SU-DHL-6 (cell line): ENCODE measurements at regions not wholly inside any gene's neighbourhood (a gene's known extent, or its start where the extent isn't known, plus 50 kb on each side); places are given as distances from the start of the nearest gene placed in this dataset.

ENCODE experiments used
- H2AFZ ChIP-seq: fragments of 200-600 bp; sonication (generic); 2 replicates; pipeline ENCODE4 v1.6.1; 2014; ENCODE audit warnings: low read depth, mild to moderate bottlenecking, moderate library complexity, mixed read lengths, antibody characterized with exemption, low read length; ENCODE audit not compliant: severe bottlenecking
- H3F3A ChIP-seq: fragments of 200-600 bp; shearing (Covaris generic); 2 replicates; pipeline ENCODE4 v1.6.0; 2016; ENCODE audit warnings: antibody characterized with exemption, mild to moderate bottlenecking; ENCODE audit not compliant: insufficient read depth
- H3K27ac ChIP-seq: fragments of 200-600 bp; sonication (generic); 2 replicates; pipeline ENCODE4 v1.5.1; 2016; ENCODE audit warnings: low read depth, mild to moderate bottlenecking, low read length, moderate library complexity, mixed read lengths
- H3K27me3 ChIP-seq: fragments of 200-600 bp; sonication (generic), shearing (Covaris generic); 2 replicates; pipeline ENCODE4 v1.6.0; 2014; ENCODE audit warnings: mild to moderate bottlenecking, low read length
- H3K36me3 ChIP-seq: fragments of 200-600 bp; sonication (generic); 2 replicates; pipeline ENCODE4 v1.6.1; 2014; ENCODE audit warnings: mild to moderate bottlenecking, low read length, mixed read lengths
- H3K4me2 ChIP-seq: fragments of 300-600, 200-600 bp; shearing (Covaris generic), sonication (generic); 2 replicates; pipeline ENCODE4 v1.6.0; 2014; ENCODE audit warnings: low read length, low read depth, mild to moderate bottlenecking; ENCODE audit not compliant: poor library complexity, severe bottlenecking
- H3K4me3 ChIP-seq: fragments of 200-600 bp; sonication (generic); 2 replicates; pipeline ENCODE4 v1.5.1; 2014; ENCODE audit warnings: antibody characterized with exemption, low read length, mild to moderate bottlenecking, mixed read lengths; ENCODE audit not compliant: insufficient read depth, poor library complexity, severe bottlenecking
- H3K79me2 ChIP-seq: fragments of 200-600 bp; sonication (generic); 2 replicates; pipeline ENCODE4 v1.6.1; 2014; ENCODE audit warnings: mild to moderate bottlenecking, low read length, moderate library complexity; ENCODE audit not compliant: insufficient read depth
- H3K9ac ChIP-seq: fragments of 200-600 bp; sonication (generic); 2 replicates; pipeline ENCODE4 v1.7.0; 2014; ENCODE audit warnings: mild to moderate bottlenecking, low read length
- H3K9me2 ChIP-seq: fragments of 200-600 bp; sonication (generic); replicated peaks from 2 replicates; pipeline ENCODE4 v1.6.1; 2014; ENCODE audit warnings: low read length; ENCODE audit not compliant: insufficient read depth
- H3K9me3 ChIP-seq: fragments of 200-600 bp; sonication (generic); 2 replicates; pipeline ENCODE4 v1.6.1; 2014; ENCODE audit warnings: low read length, mixed read lengths; ENCODE audit not compliant: insufficient read depth
- H4K20me1 ChIP-seq: fragments of 200-600 bp; sonication (generic); 2 replicates; pipeline ENCODE4 v1.6.1; 2014; ENCODE audit warnings: low read depth, mild to moderate bottlenecking, antibody characterized with exemption, low read length, moderate library complexity, mixed read lengths
- CTCF ChIP-seq: fragments of 200-600 bp; sonication (generic); IDR thresholded peaks from one replicate; pipeline ENCODE4 v1.5.1; 2017; ENCODE audit warnings: antibody characterized with exemption, mild to moderate bottlenecking, low read length, moderate library complexity; ENCODE audit not compliant: insufficient read depth, poor library complexity, severe bottlenecking
- EZH2phosphoT487 ChIP-seq: fragments of 200-600 bp; sonication (generic), shearing (Covaris generic); conservative IDR thresholded peaks from 2 replicates; pipeline ENCODE4 v1.6.1; 2018; ENCODE audit warnings: mild to moderate bottlenecking, antibody characterized with exemption, low read length, moderate library complexity, mixed read lengths

GRCh38 chr4:11636031-11636430 lies 207.3 kb upstream of the HS3ST1 start:
- Histone ChIP-seq H3K9me3 (no peaks in the 10 kb centered on the region), H3K4me2 (no peak overlapping the region), H2AFZ (no peak overlapping the region), H3K79me2 (no peaks in the 10 kb centered on the region), H3K9me2 (no peaks in the 10 kb centered on the region), H3K27me3 (no peaks in the 10 kb centered on the region), H3K9ac (no peak overlapping the region), H4K20me1 (no peaks in the 10 kb centered on the region), H3K27ac (no peak overlapping the region), H3K36me3 (no peaks in the 10 kb centered on the region), H3F3A (no peaks in the 10 kb centered on the region), H3K4me3 (no peak overlapping the region)
- no peak for TF ChIP-seq CTCF
- no peak for TF ChIP-seq EZH2phosphoT487

DNA sequence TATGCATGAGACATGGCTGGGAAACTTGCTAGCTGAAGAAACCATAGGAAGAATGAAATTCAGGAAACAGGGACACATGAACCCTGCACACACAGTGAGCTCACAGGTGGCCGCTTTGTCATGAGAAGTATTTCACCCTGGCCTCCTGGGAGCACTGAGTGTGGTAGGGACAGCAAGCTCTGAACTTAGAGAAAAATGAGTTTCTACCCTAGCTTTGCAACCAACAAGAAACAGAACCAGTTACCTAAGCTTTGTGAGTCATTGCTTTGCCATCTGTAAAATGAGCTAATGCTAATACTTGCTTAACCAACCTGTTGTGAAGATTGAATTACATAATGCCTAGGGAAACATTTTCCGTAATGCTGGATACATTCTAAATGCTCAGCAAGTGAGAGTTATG lies 206.6 kb upstream of the HS3ST1 start:
- Histone ChIP-seq H3K4me3 (no peak overlapping the region), H3K4me2 (no peak overlapping the region), H3K27ac (no peak overlapping the region), H3K27me3 (no peaks in the 10 kb centered on the region), H4K20me1 (no peaks in the 10 kb centered on the region), H3K79me2 (no peaks in the 10 kb centered on the region), H3F3A (no peaks in the 10 kb centered on the region), H3K9me2 (no peaks in the 10 kb centered on the region), H2AFZ (no peak overlapping the region), H3K9me3 (no peaks in the 10 kb centered on the region), H3K9ac (no peak overlapping the region), H3K36me3 (no peaks in the 10 kb centered on the region)
- TF ChIP-seq CTCF = no peak
- no peak for TF ChIP-seq EZH2phosphoT487

- Histone ChIP-seq H3K4me3 (no peak overlapping the region), H3K27me3 (no peaks in the 10 kb centered on the region), H3K4me2 (no peak overlapping the region), H3K9me2 (no peaks in the 10 kb centered on the region), H3K27ac (no peak overlapping the region), H2AFZ (no peak overlapping the region), H4K20me1 (no peaks in the 10 kb centered on the region), H3F3A (no peaks in the 10 kb centered on the region), H3K9me3 (no peaks in the 10 kb centered on the region), H3K36me3 (no peaks in the 10 kb centered on the region), H3K79me2 (no peaks in the 10 kb centered on the region), H3K9ac (no peak overlapping the region)
- no peak for TF ChIP-seq CTCF
- no peak for TF ChIP-seq EZH2phosphoT487
These were observed 205.6 kb upstream of the HS3ST1 start for GRCh38 chr4:11634283-11634682.

DNA sequence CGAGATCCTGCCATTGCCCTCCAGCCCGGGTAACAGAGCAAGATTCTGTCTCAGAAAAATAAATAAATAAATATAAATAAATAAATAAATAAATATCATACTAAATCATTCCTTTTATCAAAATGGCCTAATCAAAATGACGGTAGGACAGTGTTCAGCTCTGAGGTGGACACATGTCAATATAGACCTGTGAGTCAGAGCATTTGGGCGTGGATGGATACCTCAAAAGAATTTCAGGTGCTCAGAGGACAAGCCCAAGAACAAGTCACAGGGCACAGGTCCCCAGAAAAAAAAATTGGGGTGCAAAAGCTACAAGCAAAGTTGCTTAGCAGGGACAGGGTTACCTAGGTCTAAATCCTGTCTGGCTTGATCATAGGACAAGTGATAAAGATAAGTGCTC lies 204.7 kb upstream of the HS3ST1 start:
- Histone ChIP-seq H3K4me2 (no peak overlapping the region), H3K36me3 (no peaks in the 10 kb centered on the region), H3K9ac (no peak overlapping the region), H4K20me1 (no peaks in the 10 kb centered on the region), H3K27me3 (no peaks in the 10 kb centered on the region), H3K4me3 (no peak overlapping the region), H3K9me2 (no peaks in the 10 kb centered on the region), H2AFZ (no peak overlapping the region), H3F3A (no peaks in the 10 kb centered on the region), H3K27ac (no peak overlapping the region), H3K9me3 (no peaks in the 10 kb centered on the region), H3K79me2 (no peaks in the 10 kb centered on the region)
- no peak for TF ChIP-seq CTCF
- no peak for TF ChIP-seq EZH2phosphoT487
